Sigmoid colon (tissue), 4 donors: ENCODE measurements at regions not wholly inside any gene's neighbourhood (a gene's known extent, or its start where the extent isn't known, plus 50 kb on each side); places are given as distances from the start of the nearest gene placed in this dataset.
A peak's percentile ranks its signal among the peaks of the same experiment; 100 is the strongest.

Experiments used
- EP300 ChIP-seq, 4 donors: sonication (generic); formaldehyde crosslinking; IDR thresholded peaks; one replicate each; pipeline ENCODE4 v1.6.1; 2017; ENCODE audit warnings: antibody characterized with exemption in 4 of 4
- POLR2AphosphoS5 ChIP-seq, 4 donors: sonication (generic); formaldehyde crosslinking; IDR thresholded peaks; one replicate each; pipeline ENCODE4 v1.6.1; 2017; ENCODE audit warnings: antibody characterized with exemption in 4 of 4
- TF ChIP-seq, protein P1 (sequence below), 4 experiments: fragments of 450-650 bp in 3 of 4; fragments of 200-600 bp in 1 of 4; IDR thresholded peaks; one replicate each; pipeline ENCODE4 v1.5.1; 2016 to 2019; ENCODE audit warnings: antibody characterized with exemption in 4 of 4, mild to moderate bottlenecking in 3 of 4, moderate library complexity in 2 of 4

DNA sequence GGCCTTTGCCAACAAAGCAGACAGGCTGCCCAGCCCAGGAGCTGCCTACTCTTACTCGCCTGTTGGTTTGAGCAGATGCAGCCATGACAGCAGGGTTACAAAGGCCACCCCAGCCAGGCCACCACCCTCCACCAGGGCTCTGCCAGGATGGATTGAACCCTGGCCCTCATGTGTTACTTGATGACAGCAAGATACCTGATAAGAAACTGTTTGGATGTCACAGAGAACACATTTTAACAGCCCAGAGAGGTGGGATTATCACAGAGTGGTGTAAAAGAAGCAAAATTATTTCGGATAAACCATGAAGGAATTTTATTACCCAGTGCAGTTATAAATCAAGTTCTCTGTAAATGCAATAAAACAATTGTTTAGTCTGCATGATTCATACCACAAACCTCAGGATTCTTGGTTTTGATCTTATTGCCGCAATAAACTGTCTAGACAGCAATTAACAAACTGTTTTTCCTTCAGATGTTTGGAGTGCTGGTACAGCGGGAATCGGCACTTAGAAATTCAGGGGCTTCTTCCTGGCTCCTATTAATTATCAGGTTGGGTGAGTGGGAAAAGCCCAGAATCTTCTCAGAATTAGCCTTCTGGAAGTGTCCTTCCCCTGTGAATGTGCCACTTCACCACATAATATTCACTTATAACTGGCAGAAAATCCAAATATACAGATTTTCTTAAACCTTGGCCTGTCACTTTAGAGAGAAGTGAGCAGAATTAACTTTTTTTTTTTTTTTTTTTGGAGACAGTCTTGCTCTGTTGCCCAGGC, 58.0 kb upstream of the SALL4 start:
- TF ChIP-seq POLR2AphosphoS5 (IDR thresholded peaks at IDR 0.05) (peak in 1 of 4 donors; percentile 33), EP300 (IDR thresholded peaks at IDR 0.05) (no peak)
- TF ChIP-seq, protein P1, sequence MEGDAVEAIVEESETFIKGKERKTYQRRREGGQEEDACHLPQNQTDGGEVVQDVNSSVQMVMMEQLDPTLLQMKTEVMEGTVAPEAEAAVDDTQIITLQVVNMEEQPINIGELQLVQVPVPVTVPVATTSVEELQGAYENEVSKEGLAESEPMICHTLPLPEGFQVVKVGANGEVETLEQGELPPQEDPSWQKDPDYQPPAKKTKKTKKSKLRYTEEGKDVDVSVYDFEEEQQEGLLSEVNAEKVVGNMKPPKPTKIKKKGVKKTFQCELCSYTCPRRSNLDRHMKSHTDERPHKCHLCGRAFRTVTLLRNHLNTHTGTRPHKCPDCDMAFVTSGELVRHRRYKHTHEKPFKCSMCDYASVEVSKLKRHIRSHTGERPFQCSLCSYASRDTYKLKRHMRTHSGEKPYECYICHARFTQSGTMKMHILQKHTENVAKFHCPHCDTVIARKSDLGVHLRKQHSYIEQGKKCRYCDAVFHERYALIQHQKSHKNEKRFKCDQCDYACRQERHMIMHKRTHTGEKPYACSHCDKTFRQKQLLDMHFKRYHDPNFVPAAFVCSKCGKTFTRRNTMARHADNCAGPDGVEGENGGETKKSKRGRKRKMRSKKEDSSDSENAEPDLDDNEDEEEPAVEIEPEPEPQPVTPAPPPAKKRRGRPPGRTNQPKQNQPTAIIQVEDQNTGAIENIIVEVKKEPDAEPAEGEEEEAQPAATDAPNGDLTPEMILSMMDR (IDR thresholded peaks at IDR 0.05), result no peak
